ENCODE measurements at regions not wholly inside any gene's neighbourhood (a gene's known extent, or its start where the extent isn't known, plus 50 kb on each side); places are given as distances from the start of the nearest gene placed in this dataset.

DNA sequence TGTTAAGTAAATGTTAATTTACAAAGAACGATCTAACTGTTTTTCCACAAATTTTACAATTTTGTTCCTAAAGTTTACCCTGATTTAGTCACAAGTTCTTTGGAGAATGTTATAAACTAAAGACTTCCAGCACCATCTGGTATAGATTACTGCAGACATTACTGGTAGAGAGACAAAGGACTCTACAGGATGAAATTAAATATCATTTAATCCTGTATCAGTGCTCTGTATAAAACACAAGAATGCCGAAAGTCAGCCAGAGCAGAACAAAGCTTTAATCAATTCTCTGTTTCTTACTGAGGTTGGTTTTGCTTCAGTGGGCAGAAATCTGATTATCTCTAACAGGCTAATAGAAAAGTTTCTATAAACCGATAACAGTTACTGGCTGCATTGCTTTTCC lies 763.6 kb downstream of the TENT5A start (continued):
- TF ChIP-seq, protein P1, sequence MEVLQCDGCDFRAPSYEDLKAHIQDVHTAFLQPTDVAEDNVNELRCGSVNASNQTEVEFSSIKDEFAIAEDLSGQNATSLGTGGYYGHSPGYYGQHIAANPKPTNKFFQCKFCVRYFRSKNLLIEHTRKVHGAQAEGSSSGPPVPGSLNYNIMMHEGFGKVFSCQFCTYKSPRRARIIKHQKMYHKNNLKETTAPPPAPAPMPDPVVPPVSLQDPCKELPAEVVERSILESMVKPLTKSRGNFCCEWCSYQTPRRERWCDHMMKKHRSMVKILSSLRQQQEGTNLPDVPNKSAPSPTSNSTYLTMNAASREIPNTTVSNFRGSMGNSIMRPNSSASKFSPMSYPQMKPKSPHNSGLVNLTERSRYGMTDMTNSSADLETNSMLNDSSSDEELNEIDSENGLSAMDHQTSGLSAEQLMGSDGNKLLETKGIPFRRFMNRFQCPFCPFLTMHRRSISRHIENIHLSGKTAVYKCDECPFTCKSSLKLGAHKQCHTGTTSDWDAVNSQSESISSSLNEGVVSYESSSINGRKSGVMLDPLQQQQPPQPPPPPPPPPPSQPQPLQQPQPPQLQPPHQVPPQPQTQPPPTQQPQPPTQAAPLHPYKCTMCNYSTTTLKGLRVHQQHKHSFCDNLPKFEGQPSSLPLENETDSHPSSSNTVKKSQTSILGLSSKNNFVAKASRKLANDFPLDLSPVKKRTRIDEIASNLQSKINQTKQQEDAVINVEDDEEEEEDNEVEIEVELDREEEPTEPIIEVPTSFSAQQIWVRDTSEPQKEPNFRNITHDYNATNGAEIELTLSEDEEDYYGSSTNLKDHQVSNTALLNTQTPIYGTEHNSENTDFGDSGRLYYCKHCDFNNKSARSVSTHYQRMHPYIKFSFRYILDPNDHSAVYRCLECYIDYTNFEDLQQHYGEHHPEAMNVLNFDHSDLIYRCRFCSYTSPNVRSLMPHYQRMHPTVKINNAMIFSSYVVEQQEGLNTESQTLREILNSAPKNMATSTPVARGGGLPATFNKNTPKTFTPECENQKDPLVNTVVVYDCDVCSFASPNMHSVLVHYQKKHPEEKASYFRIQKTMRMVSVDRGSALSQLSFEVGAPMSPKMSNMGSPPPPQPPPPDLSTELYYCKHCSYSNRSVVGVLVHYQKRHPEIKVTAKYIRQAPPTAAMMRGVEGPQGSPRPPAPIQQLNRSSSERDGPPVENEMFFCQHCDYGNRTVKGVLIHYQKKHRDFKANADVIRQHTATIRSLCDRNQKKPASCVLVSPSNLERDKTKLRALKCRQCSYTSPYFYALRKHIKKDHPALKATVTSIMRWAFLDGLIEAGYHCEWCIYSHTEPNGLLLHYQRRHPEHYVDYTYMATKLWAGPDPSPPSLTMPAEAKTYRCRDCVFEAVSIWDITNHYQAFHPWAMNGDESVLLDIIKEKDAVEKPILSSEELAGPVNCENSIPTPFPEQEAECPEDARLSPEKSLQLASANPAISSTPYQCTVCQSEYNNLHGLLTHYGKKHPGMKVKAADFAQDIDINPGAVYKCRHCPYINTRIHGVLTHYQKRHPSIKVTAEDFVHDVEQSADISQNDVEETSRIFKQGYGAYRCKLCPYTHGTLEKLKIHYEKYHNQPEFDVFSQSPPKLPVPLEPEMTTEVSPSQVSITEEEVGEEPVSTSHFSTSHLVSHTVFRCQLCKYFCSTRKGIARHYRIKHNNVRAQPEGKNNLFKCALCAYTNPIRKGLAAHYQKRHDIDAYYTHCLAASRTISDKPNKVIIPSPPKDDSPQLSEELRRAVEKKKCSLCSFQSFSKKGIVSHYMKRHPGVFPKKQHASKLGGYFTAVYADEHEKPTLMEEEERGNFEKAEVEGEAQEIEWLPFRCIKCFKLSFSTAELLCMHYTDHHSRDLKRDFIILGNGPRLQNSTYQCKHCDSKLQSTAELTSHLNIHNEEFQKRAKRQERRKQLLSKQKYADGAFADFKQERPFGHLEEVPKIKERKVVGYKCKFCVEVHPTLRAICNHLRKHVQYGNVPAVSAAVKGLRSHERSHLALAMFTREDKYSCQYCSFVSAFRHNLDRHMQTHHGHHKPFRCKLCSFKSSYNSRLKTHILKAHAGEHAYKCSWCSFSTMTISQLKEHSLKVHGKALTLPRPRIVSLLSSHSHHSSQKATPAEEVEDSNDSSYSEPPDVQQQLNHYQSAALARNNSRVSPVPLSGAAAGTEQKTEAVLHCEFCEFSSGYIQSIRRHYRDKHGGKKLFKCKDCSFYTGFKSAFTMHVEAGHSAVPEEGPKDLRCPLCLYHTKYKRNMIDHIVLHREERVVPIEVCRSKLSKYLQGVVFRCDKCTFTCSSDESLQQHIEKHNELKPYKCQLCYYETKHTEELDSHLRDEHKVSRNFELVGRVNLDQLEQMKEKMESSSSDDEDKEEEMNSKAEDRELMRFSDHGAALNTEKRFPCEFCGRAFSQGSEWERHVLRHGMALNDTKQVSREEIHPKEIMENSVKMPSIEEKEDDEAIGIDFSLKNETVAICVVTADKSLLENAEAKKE (CRISPR knock-in tag; IDR thresholded peaks at IDR 0.05) = no peak
- TF ChIP-seq EZH2 (IDR thresholded peaks at IDR 0.05; ENCODE audit: low read depth, unreplicated experiment) = no peak
- TF ChIP-seq ZNF331 (CRISPR knock-in tag; IDR thresholded peaks at IDR 0.05; ENCODE audit: low read depth) = no peak
- no peak for TF ChIP-seq POLR2AphosphoS5 (IDR thresholded peaks at IDR 0.05; ENCODE audit: low read depth)
- TF ChIP-seq, protein P2, sequence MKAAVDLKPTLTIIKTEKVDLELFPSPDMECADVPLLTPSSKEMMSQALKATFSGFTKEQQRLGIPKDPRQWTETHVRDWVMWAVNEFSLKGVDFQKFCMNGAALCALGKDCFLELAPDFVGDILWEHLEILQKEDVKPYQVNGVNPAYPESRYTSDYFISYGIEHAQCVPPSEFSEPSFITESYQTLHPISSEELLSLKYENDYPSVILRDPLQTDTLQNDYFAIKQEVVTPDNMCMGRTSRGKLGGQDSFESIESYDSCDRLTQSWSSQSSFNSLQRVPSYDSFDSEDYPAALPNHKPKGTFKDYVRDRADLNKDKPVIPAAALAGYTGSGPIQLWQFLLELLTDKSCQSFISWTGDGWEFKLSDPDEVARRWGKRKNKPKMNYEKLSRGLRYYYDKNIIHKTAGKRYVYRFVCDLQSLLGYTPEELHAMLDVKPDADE (IDR thresholded peaks at IDR 0.05) = no peak
- TF ChIP-seq STAT1 (IDR thresholded peaks at IDR 0.05; ENCODE audit: unreplicated experiment) = no peak
- no peak for TF ChIP-seq CREB1 (CRISPR knock-in tag; IDR thresholded peaks at IDR 0.05; ENCODE audit: low read depth)
- TF ChIP-seq ZNF114 (CRISPR knock-in tag; IDR thresholded peaks at IDR 0.05) = no peak
- TF ChIP-seq EZH2phosphoT487 (IDR thresholded peaks at IDR 0.05; ENCODE audit: unreplicated experiment) = no peak

DNA sequence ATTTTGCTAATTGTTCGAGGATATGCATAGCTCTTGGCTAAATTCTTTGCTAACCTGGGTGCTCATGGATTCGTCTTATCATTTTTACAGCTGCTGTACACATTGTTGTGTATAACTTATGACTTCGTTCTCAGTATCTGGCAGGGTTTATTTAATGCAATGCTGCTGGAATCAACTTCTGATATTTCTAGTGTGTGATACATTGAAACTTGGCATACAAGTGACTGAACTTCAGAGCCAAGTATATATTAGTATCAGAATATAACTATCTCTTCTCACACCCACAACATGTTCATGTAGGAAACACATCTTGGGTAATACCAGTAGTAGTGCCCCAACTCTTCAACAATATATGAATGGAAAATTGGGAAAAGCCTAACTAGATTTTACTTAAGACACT lies 764.2 kb downstream of the TENT5A start:
- DNase-seq (ENCODE audit: low spot score) (no peak), ATAC-seq (no peak)
- Mint-ChIP-seq H3K4me3 (no peak overlapping the region), H3K36me3 (ENCODE audit: low read depth) (no peaks in the 10 kb centered on the region), H3K4me1 (peaks cover 3% of the 10 kb centered on the region; the same call in 2 of the 3 replicates), H3K27ac (no peak overlapping the region), H3K27me3 (ENCODE audit: insufficient read depth, low read depth, poor library complexity) (peaks cover 2% of the 10 kb centered on the region), H3K9me3 (no peaks in the 10 kb centered on the region)
- Histone ChIP-seq H4K20me1 (replicated peaks; ENCODE audit: insufficient read depth) (no peaks in the 10 kb centered on the region), H3K79me2 (replicated peaks; ENCODE audit: insufficient read depth) (no peaks in the 10 kb centered on the region), H3K9me2 (ENCODE audit: insufficient read depth) (no peaks in the 10 kb centered on the region), H2AFZ (no peak overlapping the region), H3K4me3 (no peak overlapping the region), H3K27me3 (ENCODE audit: insufficient read depth) (no peaks in the 10 kb centered on the region), H3K4me2 (no peak overlapping the region), H3K4me1 (ENCODE audit: insufficient read depth) (no peaks in the 10 kb centered on the region), H3K36me3 (ENCODE audit: insufficient read depth) (no peaks in the 10 kb centered on the region), H3F3A (replicated peaks; ENCODE audit: low read depth) (no peaks in the 10 kb centered on the region), H3K27ac (ENCODE audit: low read depth) (no peak overlapping the region)
- TF ChIP-seq CREB1 (CRISPR knock-in tag; IDR thresholded peaks at IDR 0.05; ENCODE audit: low read depth) (no peak), JUNB (IDR thresholded peaks at IDR 0.05; ENCODE audit: unreplicated experiment) (no peak), ZNF114 (CRISPR knock-in tag; IDR thresholded peaks at IDR 0.05) (no peak), STAT1 (IDR thresholded peaks at IDR 0.05; ENCODE audit: unreplicated experiment) (no peak)
- TF ChIP-seq, protein P1 (CRISPR knock-in tag; IDR thresholded peaks at IDR 0.05) = no peak

Measured in GM23338 (cell line).